GM13977 (cell line): ENCODE measurements at regions not wholly inside any gene's neighbourhood (a gene's known extent, or its start where the extent isn't known, plus 50 kb on each side); places are given as distances from the start of the nearest gene placed in this dataset.

Source experiments
- DNase-seq: peaks from one replicate; pipeline ENCODE4 v3.0.0; 2012; ENCODE audit warnings: low spot score
- in situ Hi-C: fragments of 300-500 bp; cut with MboI; formaldehyde crosslinking; loops from one replicate; pipeline ENCODE4 v1.12.0; 2022; ENCODE audit warnings: low sequenced_read_pairs, low pct_unique_long_range_greater_than_20kb, mixed read lengths, inconsistent platforms; ENCODE audit not compliant: unreplicated experiment
- TF ChIP-seq, protein P1 (sequence below): IDR thresholded peaks from 2 replicates; pipeline ENCODE4 v1.5.1; 2012; ENCODE audit warnings: mild to moderate bottlenecking, control low read depth; ENCODE audit not compliant: insufficient read depth; ENCODE audit errors: extremely low read depth, missing control alignments

DNA sequence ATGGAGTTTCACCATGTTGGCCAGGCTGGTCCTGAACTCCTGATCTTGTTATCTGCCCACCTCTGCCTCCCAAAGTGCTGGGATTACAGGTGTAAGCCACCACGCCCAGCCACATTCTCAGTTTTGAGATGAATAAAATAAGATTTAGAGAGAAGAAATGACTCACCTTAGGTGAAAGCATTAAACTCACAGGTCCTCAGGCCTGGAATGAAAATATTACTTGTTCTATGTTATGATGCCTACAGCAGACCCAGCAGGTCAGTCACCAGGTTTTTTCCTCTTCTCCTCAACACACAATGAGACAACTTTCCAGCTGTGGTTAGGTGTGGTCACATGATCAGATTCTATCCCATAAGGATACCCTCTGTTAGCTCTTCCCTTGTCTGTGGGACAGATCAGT, 150.3 kb downstream of the C16orf95 start:
- DNase-seq = no peak
- in situ Hi-C loops = no loop called here
- TF ChIP-seq, protein P1, sequence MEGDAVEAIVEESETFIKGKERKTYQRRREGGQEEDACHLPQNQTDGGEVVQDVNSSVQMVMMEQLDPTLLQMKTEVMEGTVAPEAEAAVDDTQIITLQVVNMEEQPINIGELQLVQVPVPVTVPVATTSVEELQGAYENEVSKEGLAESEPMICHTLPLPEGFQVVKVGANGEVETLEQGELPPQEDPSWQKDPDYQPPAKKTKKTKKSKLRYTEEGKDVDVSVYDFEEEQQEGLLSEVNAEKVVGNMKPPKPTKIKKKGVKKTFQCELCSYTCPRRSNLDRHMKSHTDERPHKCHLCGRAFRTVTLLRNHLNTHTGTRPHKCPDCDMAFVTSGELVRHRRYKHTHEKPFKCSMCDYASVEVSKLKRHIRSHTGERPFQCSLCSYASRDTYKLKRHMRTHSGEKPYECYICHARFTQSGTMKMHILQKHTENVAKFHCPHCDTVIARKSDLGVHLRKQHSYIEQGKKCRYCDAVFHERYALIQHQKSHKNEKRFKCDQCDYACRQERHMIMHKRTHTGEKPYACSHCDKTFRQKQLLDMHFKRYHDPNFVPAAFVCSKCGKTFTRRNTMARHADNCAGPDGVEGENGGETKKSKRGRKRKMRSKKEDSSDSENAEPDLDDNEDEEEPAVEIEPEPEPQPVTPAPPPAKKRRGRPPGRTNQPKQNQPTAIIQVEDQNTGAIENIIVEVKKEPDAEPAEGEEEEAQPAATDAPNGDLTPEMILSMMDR = no peak

DNA sequence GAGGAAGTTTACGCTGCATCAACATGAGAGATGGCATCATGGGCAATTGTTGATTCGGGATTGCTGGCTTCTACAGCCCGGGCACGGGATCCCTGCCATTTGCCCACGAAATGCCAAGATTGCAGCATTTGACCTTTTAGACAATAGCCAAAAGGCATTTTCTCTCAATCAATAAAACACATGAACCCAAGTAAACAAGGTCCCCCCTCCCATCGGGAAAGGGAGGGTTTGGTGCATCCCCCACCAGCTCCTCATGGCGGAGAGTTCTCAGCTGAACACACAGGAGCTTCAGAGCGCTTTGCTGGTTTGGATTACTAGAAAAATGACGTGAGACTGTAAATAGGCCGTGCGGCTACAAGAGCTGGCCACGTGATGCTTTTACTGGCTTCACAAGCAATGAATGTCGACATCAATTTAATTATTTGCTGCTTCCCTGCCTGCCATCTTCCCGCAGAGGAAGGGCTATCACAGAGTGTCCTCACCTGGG, 147.6 kb downstream of the C16orf95 start:
- TF ChIP-seq, protein P1 = no peak

DNA sequence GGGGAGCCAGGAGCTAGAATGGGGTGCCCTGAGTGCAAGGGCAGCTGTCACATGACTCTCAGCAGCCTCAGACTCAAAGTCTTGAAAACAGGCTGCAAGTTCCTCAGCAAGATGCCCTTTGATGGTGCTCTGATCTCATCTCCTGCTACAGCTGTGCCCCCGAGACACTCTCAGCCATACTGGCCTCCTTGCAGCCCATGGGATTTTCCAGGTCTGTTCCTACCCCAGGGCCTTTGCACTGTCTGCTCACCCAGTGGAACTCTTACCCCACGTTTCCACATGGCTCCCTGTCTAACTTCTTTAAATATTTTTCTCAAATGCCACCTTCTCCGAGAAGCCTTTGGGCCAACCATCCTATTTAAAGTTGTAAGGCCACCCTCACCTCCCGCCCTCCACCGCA, 146.9 kb downstream of the C16orf95 start:
- in situ Hi-C loops = no loop called here

More for the DNA sequence above, 147.6 kb downstream of the C16orf95 start:
- no peak for DNase-seq
- in situ Hi-C loops = no loop called here

DNA sequence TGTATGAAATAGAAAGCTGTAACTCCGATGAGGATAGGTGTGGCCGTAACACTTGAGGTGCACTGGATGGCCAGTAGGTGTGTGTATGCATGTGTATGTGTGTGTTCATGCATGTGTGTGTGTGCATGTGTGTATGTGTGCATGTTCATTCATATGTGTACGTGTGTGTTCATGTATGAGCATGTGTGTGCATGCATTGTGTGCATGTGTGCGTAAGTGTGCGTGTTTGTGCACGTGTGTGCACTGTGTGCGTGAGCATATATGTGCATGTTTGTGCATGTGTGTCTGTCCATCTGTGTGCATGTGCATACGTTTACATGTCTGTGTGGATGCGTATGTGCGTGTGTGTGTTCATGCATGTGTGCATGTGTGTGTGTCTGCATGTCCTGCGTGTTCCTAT, 145.5 kb downstream of the C16orf95 start:
- TF ChIP-seq, protein P1 = no peak
- no peak for DNase-seq
- in situ Hi-C loops = no loop called here

More for the DNA sequence above, 146.9 kb downstream of the C16orf95 start:
- DNase-seq = no peak
- TF ChIP-seq, protein P1 = no peak

DNA sequence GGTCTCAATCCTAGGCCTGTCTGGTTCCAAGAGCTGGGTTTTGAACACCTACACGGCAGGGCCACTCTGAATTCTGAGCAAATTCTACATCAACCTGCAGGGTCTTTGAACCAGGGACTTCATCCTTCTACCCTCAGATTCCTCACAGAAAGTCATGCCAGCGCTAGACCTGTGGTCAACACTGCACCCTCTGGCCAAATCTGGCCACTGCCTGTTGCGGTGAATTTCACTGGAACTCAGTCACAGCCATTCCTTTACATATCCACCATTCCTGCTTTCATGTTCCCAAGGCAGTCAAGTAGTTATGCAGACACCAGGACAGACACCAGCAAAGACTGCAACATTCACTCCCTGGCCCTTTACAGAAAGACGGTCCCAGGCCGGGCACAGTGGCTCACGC, 144.6 kb downstream of the C16orf95 start:
- TF ChIP-seq, protein P1 = no peak
- no peak for DNase-seq
- in situ Hi-C loops = no loop called here

DNA sequence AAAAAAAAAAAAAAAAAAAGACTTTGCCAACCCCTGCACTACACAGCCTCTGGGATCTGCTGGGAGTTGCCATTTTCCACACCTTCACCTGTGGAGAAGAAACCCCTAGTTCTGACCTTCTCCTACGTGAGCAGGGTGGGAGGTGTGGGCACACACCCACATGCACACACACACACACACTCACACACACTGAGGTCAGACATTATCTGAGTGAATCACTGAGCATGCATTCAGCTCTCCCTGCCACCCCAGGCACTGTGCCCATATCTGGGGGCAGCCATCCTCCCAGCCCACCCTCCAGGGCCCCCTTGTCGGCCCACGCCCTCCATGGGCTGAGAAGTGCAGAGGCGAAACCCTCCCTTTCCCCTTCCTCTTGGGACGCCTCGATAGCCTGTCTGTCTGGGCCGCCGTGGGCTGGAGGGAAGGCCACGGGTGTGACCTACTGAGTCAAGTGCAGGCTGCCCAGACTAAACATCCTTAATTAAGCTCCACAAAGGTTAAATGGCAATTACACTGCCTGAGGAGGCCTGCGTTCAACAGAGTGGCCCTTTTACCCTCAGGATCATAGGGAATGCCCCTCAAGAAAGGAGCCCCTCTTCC, 143.8 kb downstream of the C16orf95 start:
- TF ChIP-seq, protein P1 = no peak
- in situ Hi-C loops = no loop called here
- no peak for DNase-seq
